ENCODE measurements at regions not wholly inside any gene's neighbourhood (a gene's known extent, or its start where the extent isn't known, plus 50 kb on each side); places are given as distances from the start of the nearest gene placed in this dataset.

GRCh38 chr5:56565644-56566043 is 249.7 kb upstream of the MAP3K1 start:
- TF ChIP-seq POLR2AphosphoS5 (IDR thresholded peaks at IDR 0.05) = no peak
- TF ChIP-seq POLR2A (IDR thresholded peaks at IDR 0.05) = no peak
- no peak for TF ChIP-seq CTCF (IDR thresholded peaks at IDR 0.05)
- TF ChIP-seq EP300 (IDR thresholded peaks at IDR 0.05) = no peak

All from suprapubic skin (tissue), 4 donors.